ENCODE measurements at regions not wholly inside any gene's neighbourhood (a gene's known extent, or its start where the extent isn't known, plus 50 kb on each side); places are given as distances from the start of the nearest gene placed in this dataset.

DNA sequence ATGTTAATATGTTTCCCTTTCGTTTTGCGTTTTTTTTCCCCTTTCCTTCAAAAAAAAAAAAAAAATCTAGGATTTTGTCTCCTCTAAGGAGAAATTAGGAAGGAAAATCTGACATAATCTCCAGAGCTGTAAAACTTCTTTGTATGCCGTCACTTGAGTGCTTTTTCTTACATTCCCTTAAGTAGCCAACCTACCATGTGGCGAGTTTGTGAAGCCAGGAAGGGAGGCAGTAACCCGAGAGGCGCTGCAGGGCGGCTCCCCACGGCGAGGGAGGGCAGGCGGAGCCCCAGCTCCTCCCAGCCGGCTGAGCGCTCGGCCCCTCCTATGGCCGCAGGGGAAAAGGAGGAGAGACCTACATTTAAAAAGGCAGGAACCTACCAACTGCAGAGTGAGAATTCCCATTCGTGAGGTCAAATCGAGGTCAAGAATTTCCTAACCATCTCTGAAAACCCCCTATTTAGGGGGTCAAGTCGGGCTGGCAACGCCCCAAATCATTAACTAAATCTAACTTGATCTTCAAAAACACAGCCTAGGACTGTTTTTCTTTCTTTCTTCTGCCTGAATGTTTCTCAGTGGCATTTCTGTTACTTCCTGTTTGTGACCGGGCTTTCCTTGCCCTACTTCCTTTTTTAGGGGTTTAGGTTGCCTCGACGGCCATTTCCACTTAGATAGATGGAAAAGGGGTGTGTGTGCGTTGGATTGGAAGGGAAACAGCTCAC lies 345.1 kb upstream of the KLF3 start:
- no peaks in the 10 kb centered on the region for H3K27me3 Mint-ChIP-seq (ENCODE audit: low read depth)

GRCh38 chr4:38319456-38320342 lies 344.3 kb upstream of the KLF3 start:
- no peaks in the 10 kb centered on the region for H3K36me3 Mint-ChIP-seq (ENCODE audit: low read depth)
- peak overlapping the region; percentile 79 to 95 (median 94) for H3K27ac Mint-ChIP-seq
- no peaks in the 10 kb centered on the region for H3K9me3 Mint-ChIP-seq
- no peaks in the 10 kb centered on the region for H3K27me3 Mint-ChIP-seq (ENCODE audit: low read depth)
- H3K4me1 Mint-ChIP-seq = peaks cover 41% of the 10 kb centered on the region
- TF ChIP-seq, protein P1, sequence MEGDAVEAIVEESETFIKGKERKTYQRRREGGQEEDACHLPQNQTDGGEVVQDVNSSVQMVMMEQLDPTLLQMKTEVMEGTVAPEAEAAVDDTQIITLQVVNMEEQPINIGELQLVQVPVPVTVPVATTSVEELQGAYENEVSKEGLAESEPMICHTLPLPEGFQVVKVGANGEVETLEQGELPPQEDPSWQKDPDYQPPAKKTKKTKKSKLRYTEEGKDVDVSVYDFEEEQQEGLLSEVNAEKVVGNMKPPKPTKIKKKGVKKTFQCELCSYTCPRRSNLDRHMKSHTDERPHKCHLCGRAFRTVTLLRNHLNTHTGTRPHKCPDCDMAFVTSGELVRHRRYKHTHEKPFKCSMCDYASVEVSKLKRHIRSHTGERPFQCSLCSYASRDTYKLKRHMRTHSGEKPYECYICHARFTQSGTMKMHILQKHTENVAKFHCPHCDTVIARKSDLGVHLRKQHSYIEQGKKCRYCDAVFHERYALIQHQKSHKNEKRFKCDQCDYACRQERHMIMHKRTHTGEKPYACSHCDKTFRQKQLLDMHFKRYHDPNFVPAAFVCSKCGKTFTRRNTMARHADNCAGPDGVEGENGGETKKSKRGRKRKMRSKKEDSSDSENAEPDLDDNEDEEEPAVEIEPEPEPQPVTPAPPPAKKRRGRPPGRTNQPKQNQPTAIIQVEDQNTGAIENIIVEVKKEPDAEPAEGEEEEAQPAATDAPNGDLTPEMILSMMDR (IDR thresholded peaks at IDR 0.05; ENCODE audit: unreplicated experiment in 3 of 3) = peak; percentile 97 to 100 (median 98)
- H3K4me3 Mint-ChIP-seq = peak overlapping the region; percentile 42 to 60 (median 58)

More for the DNA sequence above, 345.1 kb upstream of the KLF3 start:
- Mint-ChIP-seq H3K4me1 (peaks cover 46% of the 10 kb centered on the region), H3K4me3 (peak overlapping the region; percentile 42 to 60 (median 58)), H3K36me3 (ENCODE audit: low read depth) (no peaks in the 10 kb centered on the region), H3K27ac (peak overlapping the region; percentile 79 to 95 (median 94)), H3K9me3 (no peaks in the 10 kb centered on the region)
- TF ChIP-seq, protein P1 (IDR thresholded peaks at IDR 0.05; ENCODE audit: unreplicated experiment in 3 of 3) = no peak

DNA sequence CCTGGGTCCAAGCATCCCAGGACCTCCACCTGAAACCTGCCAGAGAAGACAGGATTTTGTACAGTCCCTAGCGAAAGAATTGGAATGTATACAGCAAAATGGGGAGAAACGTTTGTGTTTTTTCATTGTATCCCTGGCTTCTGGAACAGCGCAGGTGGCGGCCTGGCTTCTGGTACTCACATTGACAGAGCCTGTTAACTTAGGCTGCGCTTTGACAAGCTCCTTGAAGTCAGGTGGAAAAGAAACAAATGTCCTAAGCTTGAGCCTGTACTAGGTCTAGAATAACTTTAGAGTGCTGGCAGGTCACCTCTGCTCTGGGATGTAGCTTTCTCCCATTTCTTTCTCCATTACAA lies 343.7 kb upstream of the KLF3 start:
- peaks cover 36% of the 10 kb centered on the region for H3K4me1 Mint-ChIP-seq
- peak overlapping the region; percentile 79 to 95 (median 94) for H3K27ac Mint-ChIP-seq
- H3K9me3 Mint-ChIP-seq = no peaks in the 10 kb centered on the region
- no peak overlapping the region for H3K4me3 Mint-ChIP-seq
- TF ChIP-seq, protein P1 (IDR thresholded peaks at IDR 0.05; ENCODE audit: unreplicated experiment in 3 of 3) = no peak
- H3K36me3 Mint-ChIP-seq (ENCODE audit: low read depth) = no peaks in the 10 kb centered on the region
- no peaks in the 10 kb centered on the region for H3K27me3 Mint-ChIP-seq (ENCODE audit: low read depth)

DNA sequence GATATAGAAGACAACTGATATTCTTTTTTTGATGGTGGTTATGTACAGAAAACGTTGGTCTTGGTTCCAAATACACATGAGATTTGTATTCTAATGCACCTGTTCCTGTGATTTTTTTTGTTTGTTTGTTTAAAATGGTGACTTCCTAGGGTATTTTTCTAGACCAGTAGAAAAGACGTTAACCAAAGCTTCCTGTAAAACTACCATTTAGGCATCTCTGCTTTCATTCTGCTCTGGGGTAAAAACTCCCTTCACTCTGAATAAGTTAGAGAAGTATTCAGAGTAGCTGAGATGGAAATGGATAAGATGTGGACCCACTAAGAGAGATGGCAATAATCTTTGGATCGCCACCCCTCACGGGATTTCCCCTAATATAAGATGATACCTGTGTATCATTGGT lies 343.2 kb upstream of the KLF3 start:
- Mint-ChIP-seq H3K27me3 (ENCODE audit: low read depth) (no peaks in the 10 kb centered on the region), H3K4me3 (no peak overlapping the region), H3K9me3 (no peaks in the 10 kb centered on the region), H3K27ac (peak overlapping the region; percentile 79 to 95 (median 94)), H3K4me1 (peaks cover 36% of the 10 kb centered on the region), H3K36me3 (ENCODE audit: low read depth) (no peaks in the 10 kb centered on the region)
- TF ChIP-seq, protein P1 (IDR thresholded peaks at IDR 0.05; ENCODE audit: unreplicated experiment in 3 of 3) = no peak

- TF ChIP-seq, protein P1 (IDR thresholded peaks at IDR 0.05; ENCODE audit: unreplicated experiment in 3 of 3) = no peak
- Mint-ChIP-seq H3K36me3 (ENCODE audit: low read depth) (no peaks in the 10 kb centered on the region), H3K27me3 (ENCODE audit: low read depth) (no peaks in the 10 kb centered on the region), H3K4me3 (no peak overlapping the region), H3K9me3 (peaks cover 6% of the 10 kb centered on the region), H3K4me1 (peaks cover 44% of the 10 kb centered on the region), H3K27ac (peak overlapping the region in 1 of 3 experiments; percentile 23)
These were observed 341.3 kb upstream of the KLF3 start for GRCh38 chr4:38322714-38323113.

All from nephron (organoid).